ENCODE measurements at regions not wholly inside any gene's neighbourhood (a gene's known extent, or its start where the extent isn't known, plus 50 kb on each side); places are given as distances from the start of the nearest gene placed in this dataset.
"Not testable (repeated sequence)": the region's sequence is repeated elsewhere in the genome, so short reads cannot be mapped to it uniquely, and the experiment has no call there.

- intact Hi-C loops (cut with DNase I): no loop called here
- no peak for DNase-seq
Measured at GRCh38 chr6:116982401-116982800, 105.4 kb downstream of the RFX6 start.

GRCh38 chr6:116983375-116983774, 106.3 kb downstream of the RFX6 start:
- intact Hi-C loops (cut with DNase I): no loop called here
- no peak for DNase-seq

- intact Hi-C loops (cut with DNase I): no loop called here
- no peak for DNase-seq
Measured at GRCh38 chr6:116986819-116987218, 109.8 kb downstream of the RFX6 start.

GRCh38 chr6:116990679-116991078, 113.6 kb downstream of the RFX6 start:
- no peak for DNase-seq
- intact Hi-C loops (cut with DNase I): no loop called here

GRCh38 chr6:116992546-116992945, 115.5 kb downstream of the RFX6 start:
- intact Hi-C loops (cut with DNase I): no loop called here
- no peak for DNase-seq

GRCh38 chr6:116994447-116994846, 117.4 kb downstream of the RFX6 start:
- DNase-seq: no peak
- intact Hi-C loops (cut with DNase I): no loop called here

GRCh38 chr6:116996842-116997241, 119.8 kb downstream of the RFX6 start:
- DNase-seq: no peak
- intact Hi-C loops (cut with DNase I): no loop called here

- DNase-seq: no peak
- intact Hi-C loops (cut with DNase I): no loop called here
Measured at GRCh38 chr6:116997496-116997895, 120.5 kb downstream of the RFX6 start.

GRCh38 chr6:117007659-117008058, 130.6 kb downstream of the RFX6 start:
- DNase-seq: no peak
- intact Hi-C loops (cut with DNase I): no loop called here

- DNase-seq: no peak
- intact Hi-C loops (cut with DNase I): no loop called here
Measured at GRCh38 chr6:117008618-117009017, 131.6 kb downstream of the RFX6 start.

- DNase-seq; intact Hi-C loops (cut with DNase I): not testable (repeated sequence)
Measured at GRCh38 chr6:117014641-117015473, 137.8 kb downstream of the RFX6 start.

- DNase-seq; intact Hi-C loops (cut with DNase I): not testable (repeated sequence)
Measured at GRCh38 chr6:117015474-117015804, 138.4 kb downstream of the RFX6 start.

GRCh38 chr6:117018771-117019170, 141.7 kb downstream of the RFX6 start:
- no peak for DNase-seq
- intact Hi-C loops (cut with DNase I): no loop called here

GRCh38 chr6:117022774-117023173, 145.7 kb downstream of the RFX6 start:
- no peak for DNase-seq
- intact Hi-C loops (cut with DNase I): no loop called here

GRCh38 chr6:117025310-117025709, 148.3 kb downstream of the RFX6 start:
- no peak for DNase-seq
- intact Hi-C loops (cut with DNase I): no loop called here

GRCh38 chr6:117028256-117028655, 151.2 kb downstream of the RFX6 start:
- DNase-seq: no peak
- intact Hi-C loops (cut with DNase I): no loop called here

GRCh38 chr6:117034547-117034946, 157.5 kb downstream of the RFX6 start:
- intact Hi-C loops (cut with DNase I): no loop called here
- no peak for DNase-seq

- DNase-seq: no peak
- intact Hi-C loops (cut with DNase I): no loop called here
Measured at GRCh38 chr6:117034971-117035370, 157.9 kb downstream of the RFX6 start.

- no peak for DNase-seq
- intact Hi-C loops (cut with DNase I): no loop called here
Measured at GRCh38 chr6:117050301-117050700, 173.3 kb downstream of the RFX6 start.

- DNase-seq: no peak
- intact Hi-C loops (cut with DNase I): no loop called here
Measured at GRCh38 chr6:117072134-117072533, 193.2 kb upstream of the VGLL2 start.

- no peak for DNase-seq
- intact Hi-C loops (cut with DNase I): no loop called here
Measured at GRCh38 chr6:117072781-117073180, 192.6 kb upstream of the VGLL2 start.

- DNase-seq: no peak
Measured at GRCh38 chr6:117074672-117075071, 190.7 kb upstream of the VGLL2 start.

More at GRCh38 chr6:117074672-117075071, 190.7 kb upstream of the VGLL2 start:
- intact Hi-C loops (cut with DNase I): no loop called here
